ENCODE measurements at regions not wholly inside any gene's neighbourhood (a gene's known extent, or its start where the extent isn't known, plus 50 kb on each side); places are given as distances from the start of the nearest gene placed in this dataset.

DNA sequence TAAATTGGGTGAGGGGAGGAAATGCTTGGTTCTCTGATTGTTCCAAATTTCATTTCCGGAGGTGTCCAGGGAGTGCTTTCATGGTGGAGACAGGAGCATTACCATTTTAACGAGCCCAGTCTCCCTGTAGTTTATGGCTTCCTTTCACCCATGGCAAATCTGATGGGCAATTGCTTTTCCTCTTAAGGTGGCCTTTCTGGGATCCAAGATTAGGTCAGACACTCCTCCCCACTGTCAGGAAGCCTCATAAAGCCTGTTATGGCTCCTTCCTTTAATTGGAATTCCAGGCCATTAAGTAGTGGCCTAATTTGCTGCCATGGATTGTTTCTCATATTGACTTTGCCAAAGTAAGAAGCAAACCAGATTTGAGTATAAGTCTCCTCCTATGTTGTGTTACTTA, 157.8 kb downstream of the PDCD6IP start:
- no peaks in the 10 kb centered on the region for H3K9me3 ChIP-seq (ENCODE audit: insufficient read depth, low read length)
- no peaks in the 10 kb centered on the region for H3K27me3 ChIP-seq (ENCODE audit: low read length)
- no peak overlapping the region for H3K4me2 ChIP-seq (ENCODE audit: low read depth, low read length, poor library complexity, severe bottlenecking)
- no peak overlapping the region for H2AFZ ChIP-seq (ENCODE audit: low read depth, low read length, severe bottlenecking)
- TF ChIP-seq EZH2phosphoT487 (conservative IDR thresholded peaks at IDR 0.05; ENCODE audit: low read length) = no peak
- TF ChIP-seq, protein P1, sequence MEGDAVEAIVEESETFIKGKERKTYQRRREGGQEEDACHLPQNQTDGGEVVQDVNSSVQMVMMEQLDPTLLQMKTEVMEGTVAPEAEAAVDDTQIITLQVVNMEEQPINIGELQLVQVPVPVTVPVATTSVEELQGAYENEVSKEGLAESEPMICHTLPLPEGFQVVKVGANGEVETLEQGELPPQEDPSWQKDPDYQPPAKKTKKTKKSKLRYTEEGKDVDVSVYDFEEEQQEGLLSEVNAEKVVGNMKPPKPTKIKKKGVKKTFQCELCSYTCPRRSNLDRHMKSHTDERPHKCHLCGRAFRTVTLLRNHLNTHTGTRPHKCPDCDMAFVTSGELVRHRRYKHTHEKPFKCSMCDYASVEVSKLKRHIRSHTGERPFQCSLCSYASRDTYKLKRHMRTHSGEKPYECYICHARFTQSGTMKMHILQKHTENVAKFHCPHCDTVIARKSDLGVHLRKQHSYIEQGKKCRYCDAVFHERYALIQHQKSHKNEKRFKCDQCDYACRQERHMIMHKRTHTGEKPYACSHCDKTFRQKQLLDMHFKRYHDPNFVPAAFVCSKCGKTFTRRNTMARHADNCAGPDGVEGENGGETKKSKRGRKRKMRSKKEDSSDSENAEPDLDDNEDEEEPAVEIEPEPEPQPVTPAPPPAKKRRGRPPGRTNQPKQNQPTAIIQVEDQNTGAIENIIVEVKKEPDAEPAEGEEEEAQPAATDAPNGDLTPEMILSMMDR (IDR thresholded peaks at IDR 0.05; ENCODE audit: insufficient read depth, low read length, poor library complexity, severe bottlenecking) = no peak
- H3K27ac ChIP-seq (ENCODE audit: low read depth, low read length) = no peak overlapping the region
- H3K9me2 ChIP-seq (replicated peaks; ENCODE audit: insufficient read depth, low read length) = no peaks in the 10 kb centered on the region
- H3F3A ChIP-seq (ENCODE audit: insufficient read depth) = no peaks in the 10 kb centered on the region
- no peak overlapping the region for H3K9ac ChIP-seq (ENCODE audit: low read length)
- H3K79me2 ChIP-seq (ENCODE audit: insufficient read depth, low read length) = no peaks in the 10 kb centered on the region
- H3K4me3 ChIP-seq (ENCODE audit: insufficient read depth, low read length, poor library complexity, severe bottlenecking) = no peak overlapping the region
- H3K36me3 ChIP-seq (ENCODE audit: low read length) = no peaks in the 10 kb centered on the region
- H4K20me1 ChIP-seq (ENCODE audit: low read depth, low read length) = no peaks in the 10 kb centered on the region

DNA sequence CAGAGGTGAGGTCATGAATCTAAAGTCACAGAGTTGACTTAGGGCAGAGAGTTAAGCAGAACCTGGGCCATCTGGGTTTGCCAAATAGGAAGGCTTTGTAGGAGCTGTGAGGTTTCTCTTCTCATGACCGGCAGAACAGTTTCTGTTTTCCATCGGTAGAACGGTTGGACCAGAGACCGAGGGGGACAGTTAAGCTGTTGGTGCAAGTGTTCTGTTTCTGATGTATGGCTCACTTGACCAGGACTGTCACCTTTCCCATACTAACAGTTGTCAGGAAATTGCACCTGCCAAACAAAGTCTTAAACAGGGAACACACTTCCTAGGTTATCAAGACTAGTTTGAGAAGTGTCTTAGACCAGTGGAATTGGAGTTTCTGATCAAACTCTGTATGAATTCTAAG, 158.3 kb downstream of the PDCD6IP start:
- Histone ChIP-seq H3K27ac (ENCODE audit: low read depth, low read length) (no peak overlapping the region), H3F3A (ENCODE audit: insufficient read depth) (no peaks in the 10 kb centered on the region), H3K9ac (ENCODE audit: low read length) (no peak overlapping the region), H3K27me3 (ENCODE audit: low read length) (no peaks in the 10 kb centered on the region), H3K79me2 (ENCODE audit: insufficient read depth, low read length) (no peaks in the 10 kb centered on the region), H2AFZ (ENCODE audit: low read depth, low read length, severe bottlenecking) (no peak overlapping the region), H3K9me3 (ENCODE audit: insufficient read depth, low read length) (no peaks in the 10 kb centered on the region), H3K4me3 (ENCODE audit: insufficient read depth, low read length, poor library complexity, severe bottlenecking) (no peak overlapping the region), H3K4me2 (ENCODE audit: low read depth, low read length, poor library complexity, severe bottlenecking) (no peak overlapping the region), H4K20me1 (ENCODE audit: low read depth, low read length) (no peaks in the 10 kb centered on the region), H3K36me3 (ENCODE audit: low read length) (no peaks in the 10 kb centered on the region), H3K9me2 (replicated peaks; ENCODE audit: insufficient read depth, low read length) (no peaks in the 10 kb centered on the region)
- TF ChIP-seq, protein P1 (IDR thresholded peaks at IDR 0.05; ENCODE audit: insufficient read depth, low read length, poor library complexity, severe bottlenecking) = no peak
- no peak for TF ChIP-seq EZH2phosphoT487 (conservative IDR thresholded peaks at IDR 0.05; ENCODE audit: low read length)

DNA sequence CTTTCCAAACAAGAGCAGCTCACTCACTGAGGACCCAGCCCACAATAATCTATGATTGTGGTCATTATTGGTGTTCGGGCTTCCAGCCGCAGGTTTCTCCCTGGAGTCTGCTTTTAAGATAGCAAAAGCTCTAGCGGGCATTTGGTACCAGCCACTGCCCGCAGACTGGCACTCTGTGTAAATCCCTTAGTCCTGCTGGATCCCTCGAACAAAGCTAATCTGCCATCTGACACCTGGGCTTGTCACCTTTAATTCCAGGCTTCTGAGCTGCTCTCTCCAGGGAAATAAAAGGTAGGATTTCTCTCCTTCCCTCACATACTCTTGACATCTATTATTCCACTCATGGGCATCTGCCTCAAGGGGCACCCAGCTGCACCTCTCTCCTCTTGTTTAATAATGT, 158.7 kb downstream of the PDCD6IP start:
- H2AFZ ChIP-seq (ENCODE audit: low read depth, low read length, severe bottlenecking) = no peak overlapping the region
- H3K27me3 ChIP-seq (ENCODE audit: low read length) = no peaks in the 10 kb centered on the region
- no peak overlapping the region for H3K9ac ChIP-seq (ENCODE audit: low read length)
- H3K27ac ChIP-seq (ENCODE audit: low read depth, low read length) = no peak overlapping the region
- no peaks in the 10 kb centered on the region for H3K9me2 ChIP-seq (replicated peaks; ENCODE audit: insufficient read depth, low read length)
- H3K4me3 ChIP-seq (ENCODE audit: insufficient read depth, low read length, poor library complexity, severe bottlenecking) = no peak overlapping the region
- no peaks in the 10 kb centered on the region for H3K36me3 ChIP-seq (ENCODE audit: low read length)
- TF ChIP-seq EZH2phosphoT487 (conservative IDR thresholded peaks at IDR 0.05; ENCODE audit: low read length) = no peak
- TF ChIP-seq, protein P1 (IDR thresholded peaks at IDR 0.05; ENCODE audit: insufficient read depth, low read length, poor library complexity, severe bottlenecking) = no peak
- H4K20me1 ChIP-seq (ENCODE audit: low read depth, low read length) = no peaks in the 10 kb centered on the region
- no peaks in the 10 kb centered on the region for H3F3A ChIP-seq (ENCODE audit: insufficient read depth)
- no peaks in the 10 kb centered on the region for H3K79me2 ChIP-seq (ENCODE audit: insufficient read depth, low read length)
- no peaks in the 10 kb centered on the region for H3K9me3 ChIP-seq (ENCODE audit: insufficient read depth, low read length)
- H3K4me2 ChIP-seq (ENCODE audit: low read depth, low read length, poor library complexity, severe bottlenecking) = no peak overlapping the region
